ACC112 (cell line): ENCODE measurements at regions not wholly inside any gene's neighbourhood (a gene's known extent, or its start where the extent isn't known, plus 50 kb on each side); places are given as distances from the start of the nearest gene placed in this dataset.
"Not testable (repeated sequence)": the region's sequence is repeated elsewhere in the genome, so short reads cannot be mapped to it uniquely, and the experiment has no call there.

Experiments
- H2AFZ ChIP-seq: fragments of 200-600 bp; sonication (generic); one replicate; pipeline ENCODE4 v1.6.0; 2017; ENCODE audit warnings: antibody characterized with exemption, low read length; ENCODE audit not compliant: unreplicated experiment
- H3K27ac ChIP-seq: fragments of 200-600 bp; sonication (generic); 2 replicates; pipeline ENCODE4 v1.5.1; 2014; ENCODE audit warnings: low read depth, mild to moderate bottlenecking, antibody characterized with exemption, low read length, moderate library complexity
- H3K27me3 ChIP-seq: fragments of 200-600 bp; sonication (generic); 2 replicates; pipeline ENCODE4 v1.6.1; 2014; ENCODE audit warnings: mild to moderate bottlenecking, antibody characterized with exemption, low read length, moderate library complexity, mixed read lengths; ENCODE audit not compliant: insufficient read depth
- H3K36me3 ChIP-seq: fragments of 200-600 bp; sonication (generic); 2 replicates; pipeline ENCODE4 v1.6.1; 2016; ENCODE audit warnings: mild to moderate bottlenecking, antibody characterized with exemption, low read length, moderate library complexity, mixed read lengths; ENCODE audit not compliant: insufficient read depth
- H3K4me1 ChIP-seq: fragments of 200-600 bp; sonication (generic); one replicate; pipeline ENCODE4 v1.6.1; 2016; ENCODE audit warnings: low read length, mixed read lengths; ENCODE audit not compliant: insufficient read depth, unreplicated experiment, control insufficient read depth
- H3K4me3 ChIP-seq: fragments of 200-600 bp; sonication (generic); 2 replicates; pipeline ENCODE4 v1.5.1; 2014; ENCODE audit warnings: mild to moderate bottlenecking, low read depth, low read length
- H3K79me2 ChIP-seq: fragments of 200-600 bp; sonication (generic); one replicate; pipeline ENCODE4 v1.6.0; 2016; ENCODE audit warnings: low read length; ENCODE audit not compliant: control insufficient read depth, unreplicated experiment, insufficient read depth

DNA sequence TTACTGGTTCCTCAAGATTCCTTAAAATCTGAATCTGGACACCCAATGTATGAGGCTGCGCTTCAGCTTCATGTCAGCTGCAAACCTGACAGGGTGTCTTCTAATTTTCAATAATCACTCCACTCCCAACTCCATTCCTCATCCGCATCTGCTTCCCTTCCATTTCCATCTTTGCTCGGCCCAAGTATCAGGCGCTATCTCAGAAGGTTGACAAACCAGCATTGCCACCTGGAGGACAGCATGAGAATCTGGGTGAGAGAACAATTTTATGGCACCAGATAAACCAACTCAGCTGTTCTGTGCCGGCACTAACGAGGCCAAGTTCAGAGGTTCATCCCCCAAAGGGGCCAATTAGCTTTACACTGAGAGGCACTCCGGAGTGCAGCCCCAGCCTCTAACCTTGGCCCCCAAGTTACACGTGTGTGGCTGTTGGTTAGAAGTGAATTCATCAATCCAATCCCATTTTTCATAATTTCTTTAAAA, 79.1 kb upstream of the LMO2 start:
- Histone ChIP-seq H2AFZ (peak overlapping the region; percentile 82), H3K4me3 (no peak overlapping the region), H3K36me3 (no peaks in the 10 kb centered on the region), H3K79me2 (no peaks in the 10 kb centered on the region), H3K4me1 (no peaks in the 10 kb centered on the region), H3K27ac (no peak overlapping the region), H3K27me3 (no peaks in the 10 kb centered on the region)

GRCh38 chr11:33967451-33967850, 75.6 kb upstream of the LMO2 start:
- H3K27ac ChIP-seq, result no peak overlapping the region
- no peaks in the 10 kb centered on the region for H3K36me3 ChIP-seq
- H3K4me3 ChIP-seq, result no peak overlapping the region
- no peaks in the 10 kb centered on the region for H3K4me1 ChIP-seq
- no peaks in the 10 kb centered on the region for H3K27me3 ChIP-seq
- no peaks in the 10 kb centered on the region for H3K79me2 ChIP-seq
- no peak overlapping the region for H2AFZ ChIP-seq

DNA sequence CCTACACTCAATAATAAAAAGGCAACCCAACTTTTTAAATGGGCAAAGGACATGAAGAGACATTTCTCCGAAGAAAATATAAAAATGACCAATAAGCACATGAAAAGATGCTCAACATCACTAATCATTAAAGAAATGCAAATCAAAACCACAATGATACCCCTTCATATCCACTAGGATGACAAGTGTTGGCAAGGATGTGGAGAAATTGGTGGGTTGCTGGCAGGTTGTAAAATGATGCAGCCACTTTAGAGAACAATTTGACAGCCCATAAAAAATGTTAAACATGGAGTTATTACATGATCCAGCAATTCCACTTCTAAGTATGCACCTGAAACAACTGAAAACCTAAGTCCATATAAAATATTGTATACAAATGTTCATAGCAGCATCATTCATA, 73.2 kb upstream of the LMO2 start:
- H3K4me1 ChIP-seq, result no peaks in the 10 kb centered on the region
- H3K36me3 ChIP-seq, result no peaks in the 10 kb centered on the region
- H3K27ac ChIP-seq, result no peak overlapping the region
- H3K79me2 ChIP-seq, result no peaks in the 10 kb centered on the region
- no peaks in the 10 kb centered on the region for H3K27me3 ChIP-seq
- H3K4me3 ChIP-seq, result no peak overlapping the region
- H2AFZ ChIP-seq, result no peak overlapping the region

DNA sequence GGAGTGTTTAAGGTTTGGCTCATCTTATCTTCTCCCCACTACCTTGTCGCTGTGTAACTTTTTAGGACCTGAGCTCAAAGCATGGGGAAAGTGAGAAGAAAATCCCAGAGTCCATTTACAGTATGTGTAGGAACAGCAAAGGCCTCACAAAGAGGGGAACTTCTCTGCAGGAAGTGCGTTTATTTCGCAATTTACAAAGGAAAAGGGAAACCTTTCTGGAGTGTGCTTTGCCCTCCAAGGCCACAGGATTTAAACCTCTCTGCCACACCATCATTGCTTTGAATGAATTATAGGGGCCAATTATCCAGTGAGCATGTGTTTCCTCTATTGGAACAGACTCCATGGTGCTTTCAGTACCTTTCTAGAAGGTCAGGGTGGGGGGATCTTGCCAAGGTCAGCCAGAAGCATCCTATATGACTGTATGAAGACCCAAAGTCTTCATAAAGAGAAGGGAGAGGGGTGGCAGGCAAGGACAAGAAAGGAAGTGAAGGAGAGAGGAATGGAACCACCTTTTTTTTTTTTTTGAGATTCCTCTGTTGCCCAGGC, 68.1 kb upstream of the LMO2 start:
- Histone ChIP-seq H3K27ac (no peak overlapping the region), H3K79me2 (no peaks in the 10 kb centered on the region), H3K27me3 (0 out of 2 replicates have a peak, but pooled peaks cover 4% of the 10 kb centered on the region), H2AFZ (no peak overlapping the region), H3K36me3 (no peaks in the 10 kb centered on the region), H3K4me1 (no peaks in the 10 kb centered on the region), H3K4me3 (no peak overlapping the region)

GRCh38 chr11:33957304-33957917, 65.5 kb upstream of the LMO2 start:
- no peaks in the 10 kb centered on the region for H3K79me2 ChIP-seq
- no peaks in the 10 kb centered on the region for H3K36me3 ChIP-seq
- 0 out of 2 replicates have a peak, but pooled peaks cover 5% of the 10 kb centered on the region for H3K27me3 ChIP-seq
- H3K27ac ChIP-seq, result no peak overlapping the region
- H3K4me3 ChIP-seq, result no peak overlapping the region
- no peak overlapping the region for H2AFZ ChIP-seq
- no peaks in the 10 kb centered on the region for H3K4me1 ChIP-seq

- Histone ChIP-seq H3K27me3 (0 out of 2 replicates have a peak, but pooled peaks cover 5% of the 10 kb centered on the region), H2AFZ (no peak overlapping the region), H3K36me3 (no peaks in the 10 kb centered on the region), H3K27ac (no peak overlapping the region), H3K79me2 (no peaks in the 10 kb centered on the region), H3K4me1 (no peaks in the 10 kb centered on the region), H3K4me3 (no peak overlapping the region)
Measured at GRCh38 chr11:33956611-33957010, 64.7 kb upstream of the LMO2 start.

- no peak overlapping the region for H3K4me3 ChIP-seq
- H3K36me3 ChIP-seq, result no peaks in the 10 kb centered on the region
- H3K27ac ChIP-seq, result no peak overlapping the region
- H2AFZ ChIP-seq, result no peak overlapping the region
- no peaks in the 10 kb centered on the region for H3K4me1 ChIP-seq
- H3K79me2 ChIP-seq, result no peaks in the 10 kb centered on the region
- H3K27me3 ChIP-seq, result 0 out of 2 replicates have a peak, but pooled peaks cover 5% of the 10 kb centered on the region
Measured at GRCh38 chr11:33953289-33953688, 61.4 kb upstream of the LMO2 start.

GRCh38 chr11:33952805-33953204, 60.9 kb upstream of the LMO2 start:
- no peak overlapping the region for H3K4me3 ChIP-seq
- H3K36me3 ChIP-seq, result no peaks in the 10 kb centered on the region
- no peak overlapping the region for H3K27ac ChIP-seq
- 0 out of 2 replicates have a peak, but pooled peaks cover 5% of the 10 kb centered on the region for H3K27me3 ChIP-seq
- no peaks in the 10 kb centered on the region for H3K79me2 ChIP-seq
- no peak overlapping the region for H2AFZ ChIP-seq
- H3K4me1 ChIP-seq, result no peaks in the 10 kb centered on the region

DNA sequence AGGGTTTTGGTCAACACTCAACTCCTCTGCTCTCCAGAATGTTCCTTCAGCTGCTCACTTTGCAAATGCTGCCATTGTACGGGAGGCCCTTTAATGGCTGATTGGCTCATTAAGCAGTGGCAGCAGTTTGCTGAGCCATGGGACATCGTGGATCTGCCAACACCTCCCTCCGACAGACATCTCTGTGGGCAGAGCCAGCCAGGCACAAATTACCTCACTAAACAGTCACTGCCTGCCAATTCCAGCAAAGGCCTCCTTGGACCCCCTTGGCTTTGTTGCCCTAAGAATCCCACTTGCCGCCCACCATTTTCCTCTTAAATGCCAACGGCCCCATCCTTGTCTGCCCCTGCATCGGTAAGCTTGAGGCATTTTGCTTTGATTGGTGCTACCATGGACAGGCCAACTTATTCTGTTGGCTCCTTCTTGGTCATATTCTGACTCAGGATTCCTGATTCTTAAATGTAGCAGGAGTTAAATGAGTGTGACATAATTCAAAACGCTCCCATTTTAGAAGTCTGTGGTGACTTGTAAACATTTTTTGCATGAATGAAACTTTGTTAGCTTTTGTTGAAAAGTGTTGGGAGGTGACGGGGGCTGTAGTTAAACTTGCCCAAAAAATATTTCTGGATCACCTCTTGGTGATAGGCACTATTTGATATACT, 57.5 kb upstream of the LMO2 start:
- Histone ChIP-seq H3K4me1 (no peaks in the 10 kb centered on the region), H3K36me3 (no peaks in the 10 kb centered on the region), H3K27me3 (no peaks in the 10 kb centered on the region)

GRCh38 chr11:33948494-33948893, 56.6 kb upstream of the LMO2 start:
- Histone ChIP-seq H3K27me3 (no peaks in the 10 kb centered on the region), H3K4me3 (no peak overlapping the region), H3K4me1 (peaks cover 4% of the 10 kb centered on the region), H3K79me2 (no peaks in the 10 kb centered on the region), H3K36me3 (no peaks in the 10 kb centered on the region), H2AFZ (no peak overlapping the region), H3K27ac (no peak overlapping the region)

More for the DNA sequence above, 57.5 kb upstream of the LMO2 start:
- Histone ChIP-seq H3K27ac (no peak overlapping the region), H2AFZ (no peak overlapping the region), H3K79me2 (no peaks in the 10 kb centered on the region), H3K4me3 (no peak overlapping the region)

DNA sequence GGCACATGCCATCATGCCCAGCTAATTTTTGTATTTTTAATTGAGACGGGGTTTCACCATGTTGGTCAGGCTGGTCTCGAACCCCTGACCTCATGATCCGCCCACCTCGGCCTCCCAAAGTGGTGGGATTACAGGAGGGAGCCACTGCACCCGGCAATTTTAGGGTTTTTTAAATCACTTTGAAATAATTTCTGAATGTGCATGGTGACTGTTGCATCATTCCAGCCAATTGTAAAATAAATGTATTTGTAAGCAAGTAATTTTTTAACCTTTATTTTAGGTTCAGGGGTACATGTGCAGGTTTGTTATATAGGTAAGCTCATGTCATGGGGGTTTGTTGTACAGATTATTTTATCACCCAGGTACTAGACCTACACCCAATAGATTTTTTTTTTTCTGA, 56.0 kb upstream of the LMO2 start:
- not testable (repeated sequence) for H3K4me1 ChIP-seq, H3K27ac ChIP-seq, H3K4me3 ChIP-seq, H3K79me2 ChIP-seq, H3K27me3 ChIP-seq, H3K36me3 ChIP-seq, H2AFZ ChIP-seq
